IPS-18a (cell line): ENCODE measurements at regions not wholly inside any gene's neighbourhood (a gene's known extent, or its start where the extent isn't known, plus 50 kb on each side); places are given as distances from the start of the nearest gene placed in this dataset.

Experiments
- H3K27ac ChIP-seq: one replicate; pipeline ENCODE4 v1.5.1; 2013; ENCODE audit warnings: low read length
- H3K27me3 ChIP-seq: one replicate; pipeline ENCODE4 v1.6.1; 2013; ENCODE audit warnings: mild to moderate bottlenecking, low read length; ENCODE audit not compliant: control insufficient read depth, insufficient read depth
- H3K36me3 ChIP-seq: one replicate; pipeline ENCODE4 v1.6.1; 2013; ENCODE audit warnings: low read depth, low read length; ENCODE audit not compliant: control insufficient read depth
- H3K4me1 ChIP-seq: one replicate; pipeline ENCODE4 v1.6.1; 2013; ENCODE audit warnings: low read depth, low read length; ENCODE audit not compliant: control insufficient read depth
- H3K4me3 ChIP-seq: one replicate; pipeline ENCODE4 v1.5.1; 2013; ENCODE audit warnings: low read length
- H3K9ac ChIP-seq: one replicate; pipeline ENCODE4 v1.6.1; 2013; ENCODE audit warnings: mild to moderate bottlenecking, low read length, moderate library complexity
- H3K9me3 ChIP-seq: one replicate; pipeline ENCODE4 v1.6.1; 2013; ENCODE audit warnings: low read depth, low read length; ENCODE audit not compliant: control insufficient read depth

DNA sequence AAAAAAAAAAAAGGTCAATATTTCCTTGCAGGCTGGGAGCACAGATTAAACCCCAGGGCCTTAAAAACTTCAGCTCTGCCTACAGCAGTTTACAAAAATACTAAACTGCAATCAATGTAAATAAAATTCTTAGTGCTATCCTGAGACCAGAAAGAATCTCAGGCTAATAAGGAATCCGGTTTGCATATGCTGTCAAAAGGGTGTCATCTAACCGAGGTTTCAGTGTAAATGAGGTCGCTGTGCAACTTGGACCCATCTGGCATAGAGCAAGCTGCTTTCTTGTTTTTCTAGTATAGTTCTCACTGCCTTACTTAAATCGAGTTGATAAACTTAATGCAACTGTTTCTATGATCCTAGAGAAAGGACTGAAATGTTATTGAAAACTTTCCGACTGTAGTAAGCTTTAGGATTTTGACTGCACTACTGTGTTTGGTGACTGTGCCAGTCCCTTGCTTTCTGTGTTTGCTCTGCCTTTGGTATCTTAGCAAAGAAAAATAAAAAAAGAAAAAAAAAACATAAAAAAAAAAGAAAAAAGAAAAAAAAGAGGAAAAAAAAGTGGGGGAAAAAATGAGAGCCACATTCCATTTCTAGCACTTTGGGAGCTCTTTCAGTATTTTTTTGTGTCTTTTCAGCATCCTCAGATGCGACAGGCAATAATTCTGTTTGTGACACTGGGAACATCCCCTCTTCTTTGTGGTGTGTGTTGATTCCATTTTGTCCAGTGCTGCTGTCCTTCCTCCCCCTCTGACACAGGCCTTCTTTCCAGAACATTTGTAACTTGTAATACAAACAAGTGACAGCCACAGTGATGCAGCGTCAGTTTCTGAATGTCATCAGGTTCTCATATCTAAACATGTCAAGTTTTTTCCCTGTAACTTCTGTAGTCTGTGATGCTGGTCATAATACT is 340.5 kb downstream of the ZNF536 start:
- no peaks in the 10 kb centered on the region for H3K9me3 ChIP-seq
- no peak overlapping the region for H3K9ac ChIP-seq
- H3K27ac ChIP-seq = no peak overlapping the region
- no peaks in the 10 kb centered on the region for H3K36me3 ChIP-seq
- peaks cover 5% of the 10 kb centered on the region for H3K4me1 ChIP-seq
- H3K4me3 ChIP-seq = no peak overlapping the region
- no peaks in the 10 kb centered on the region for H3K27me3 ChIP-seq

DNA sequence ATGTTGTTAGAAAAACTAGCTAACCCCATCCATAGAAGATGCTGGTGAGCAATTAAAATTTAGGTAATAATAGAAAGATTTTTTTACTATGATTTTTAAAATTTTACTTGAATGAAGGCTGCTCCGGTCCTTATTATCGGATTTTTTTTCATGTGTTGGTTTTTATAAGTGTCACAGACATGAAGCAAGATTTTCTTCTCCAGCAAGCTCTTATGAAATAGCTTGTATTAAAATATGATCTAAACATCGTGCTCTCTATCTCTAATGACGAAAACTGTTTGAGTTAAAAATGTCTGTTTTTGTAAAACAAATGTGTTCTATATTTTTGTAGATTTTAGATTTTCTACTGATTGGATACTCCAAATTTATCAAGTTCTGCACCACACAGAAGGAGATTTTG is 339.6 kb downstream of the ZNF536 start:
- H3K4me1 ChIP-seq = peaks cover 5% of the 10 kb centered on the region
- no peaks in the 10 kb centered on the region for H3K27me3 ChIP-seq
- no peak overlapping the region for H3K9ac ChIP-seq
- H3K4me3 ChIP-seq = no peak overlapping the region
- H3K27ac ChIP-seq = no peak overlapping the region
- H3K9me3 ChIP-seq = no peaks in the 10 kb centered on the region
- no peaks in the 10 kb centered on the region for H3K36me3 ChIP-seq

DNA sequence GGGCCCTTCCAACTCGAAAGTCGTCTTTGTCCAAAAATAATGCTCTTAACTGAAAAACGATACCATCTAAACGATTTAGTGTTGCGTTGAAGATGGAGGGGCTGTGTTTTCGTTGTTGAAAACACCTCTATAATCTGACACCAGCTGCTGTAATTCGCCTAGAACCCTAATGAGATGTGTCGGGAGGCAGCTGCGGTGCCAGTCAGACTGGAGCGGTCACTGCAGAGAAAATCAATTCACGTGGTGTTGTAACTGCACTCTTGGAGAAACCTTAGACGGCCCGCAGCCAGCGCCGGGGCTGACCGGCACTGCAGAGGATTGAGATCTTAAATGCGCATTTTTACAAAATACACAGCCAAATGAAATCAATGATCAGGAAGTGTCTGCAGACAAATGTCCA is 339.1 kb downstream of the ZNF536 start:
- Histone ChIP-seq H3K4me1 (peaks cover 5% of the 10 kb centered on the region), H3K4me3 (no peak overlapping the region), H3K27ac (no peak overlapping the region), H3K9me3 (no peaks in the 10 kb centered on the region), H3K27me3 (no peaks in the 10 kb centered on the region), H3K9ac (no peak overlapping the region), H3K36me3 (no peaks in the 10 kb centered on the region)

DNA sequence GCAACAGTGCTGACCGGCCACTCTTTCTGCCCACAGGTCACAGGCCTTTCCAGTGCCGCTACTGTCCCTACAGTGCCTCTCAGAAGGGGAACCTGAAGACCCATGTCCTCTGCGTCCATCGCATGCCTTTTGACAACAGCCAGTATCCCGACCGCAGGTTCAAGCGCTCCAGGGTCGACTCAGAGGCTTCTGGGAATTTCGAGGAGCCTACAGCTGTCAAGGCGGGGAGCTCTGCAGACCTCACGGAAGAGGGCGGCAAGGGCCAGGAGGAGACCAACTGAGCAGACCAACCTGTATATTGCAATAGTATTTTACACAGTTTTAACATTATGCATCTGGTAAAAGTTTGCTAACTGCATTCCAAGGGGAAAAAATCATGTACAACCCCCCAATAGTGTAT is 338.5 kb downstream of the ZNF536 start:
- H3K4me3 ChIP-seq = no peak overlapping the region

DNA sequence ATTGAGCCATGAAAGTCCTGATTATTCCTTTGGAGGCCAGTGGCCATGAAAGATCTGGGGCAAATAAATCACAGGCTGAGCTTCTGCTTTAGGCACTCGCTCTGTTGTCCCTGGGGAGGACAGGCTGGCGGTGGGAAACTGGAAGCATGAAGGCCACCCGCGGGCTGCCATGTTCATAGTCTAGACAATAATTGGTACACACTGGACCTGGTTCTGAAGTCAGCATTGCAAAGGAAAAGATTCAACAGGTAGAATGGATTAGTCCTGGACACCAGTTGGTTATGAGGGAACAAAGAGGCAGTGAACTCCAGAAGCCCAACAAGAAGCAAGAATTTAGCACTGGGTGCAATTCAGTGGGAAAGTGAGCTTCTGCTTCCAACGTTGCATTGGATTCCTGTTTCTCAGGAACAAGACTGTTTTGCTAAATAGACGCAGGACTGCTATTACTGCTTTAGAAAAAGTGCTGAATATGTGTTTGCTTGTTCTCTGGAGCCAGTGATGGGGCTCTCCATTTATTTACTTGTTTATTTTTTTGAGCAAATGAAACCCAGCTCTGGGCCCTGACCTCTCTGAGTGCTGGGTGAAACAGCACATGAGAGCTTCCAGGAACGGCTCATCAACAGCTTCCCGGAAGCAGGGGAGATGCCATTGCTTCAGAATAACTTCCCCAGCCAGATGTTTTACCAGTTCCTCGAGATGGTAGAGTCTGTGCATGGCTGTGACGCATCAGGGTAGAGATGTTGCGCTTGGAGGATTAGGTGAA is 336.4 kb downstream of the ZNF536 start:
- H3K27me3 ChIP-seq = no peaks in the 10 kb centered on the region
- H3K4me1 ChIP-seq = peaks cover 5% of the 10 kb centered on the region
- H3K36me3 ChIP-seq = no peaks in the 10 kb centered on the region
- no peaks in the 10 kb centered on the region for H3K9me3 ChIP-seq
- H3K9ac ChIP-seq = no peak overlapping the region
- no peak overlapping the region for H3K27ac ChIP-seq
- H3K4me3 ChIP-seq = no peak overlapping the region

More for the DNA sequence above, 338.5 kb downstream of the ZNF536 start:
- H3K4me1 ChIP-seq = peaks cover 5% of the 10 kb centered on the region
- no peak overlapping the region for H3K27ac ChIP-seq
- no peak overlapping the region for H3K9ac ChIP-seq
- no peaks in the 10 kb centered on the region for H3K36me3 ChIP-seq
- H3K27me3 ChIP-seq = no peaks in the 10 kb centered on the region
- no peaks in the 10 kb centered on the region for H3K9me3 ChIP-seq

DNA sequence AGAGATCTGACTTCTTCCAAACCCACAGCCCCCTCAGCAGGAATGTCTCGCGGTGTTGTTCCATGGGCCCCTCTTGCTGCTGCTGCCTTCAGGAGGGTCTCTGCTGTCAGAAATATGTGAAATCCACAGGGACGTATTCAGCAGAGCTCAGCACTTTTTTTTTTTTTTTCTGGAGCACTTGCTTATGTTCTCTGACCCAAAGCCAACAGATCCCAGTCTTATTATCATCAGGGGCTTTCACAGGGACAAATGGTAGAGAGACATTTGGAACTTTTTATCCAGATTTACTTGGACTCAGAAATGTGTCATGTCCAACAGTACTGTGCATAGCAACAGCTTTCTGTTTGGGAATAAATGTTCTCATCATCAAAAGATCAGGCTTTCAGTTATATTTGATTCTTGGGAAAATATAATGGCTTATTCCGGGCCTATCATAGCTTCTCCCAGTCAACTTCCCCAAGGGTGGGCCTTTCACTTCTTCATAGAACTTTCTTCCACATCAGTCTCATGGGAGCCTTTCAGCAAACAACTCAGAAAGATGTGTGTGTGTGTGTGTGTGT is 332.7 kb downstream of the ZNF536 start:
- Histone ChIP-seq H3K4me1 (no peaks in the 10 kb centered on the region), H3K9me3 (no peaks in the 10 kb centered on the region), H3K36me3 (no peaks in the 10 kb centered on the region), H3K4me3 (no peak overlapping the region), H3K27ac (no peak overlapping the region), H3K27me3 (no peaks in the 10 kb centered on the region), H3K9ac (no peak overlapping the region)

DNA sequence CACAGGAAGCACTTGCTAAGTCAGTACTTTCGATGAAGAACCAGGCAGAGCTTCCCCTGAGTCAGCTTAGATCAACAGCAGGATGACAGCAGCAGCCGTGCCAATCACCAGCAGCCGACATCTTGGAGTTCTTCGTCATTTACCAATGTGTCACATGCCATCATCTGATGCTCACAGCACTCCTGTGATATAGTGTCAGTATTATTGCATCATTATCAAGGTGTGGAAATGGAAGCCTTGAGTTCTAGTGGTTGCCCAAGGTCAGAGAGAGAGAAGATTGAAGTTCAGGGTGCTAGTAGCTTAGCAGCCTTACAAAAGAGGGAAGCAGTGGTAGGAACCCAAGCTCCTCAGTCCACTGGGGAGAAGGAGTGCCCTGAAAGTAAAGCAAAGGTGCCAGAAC is 331.5 kb downstream of the ZNF536 start:
- Histone ChIP-seq H3K27me3 (no peaks in the 10 kb centered on the region), H3K9me3 (no peaks in the 10 kb centered on the region)

DNA sequence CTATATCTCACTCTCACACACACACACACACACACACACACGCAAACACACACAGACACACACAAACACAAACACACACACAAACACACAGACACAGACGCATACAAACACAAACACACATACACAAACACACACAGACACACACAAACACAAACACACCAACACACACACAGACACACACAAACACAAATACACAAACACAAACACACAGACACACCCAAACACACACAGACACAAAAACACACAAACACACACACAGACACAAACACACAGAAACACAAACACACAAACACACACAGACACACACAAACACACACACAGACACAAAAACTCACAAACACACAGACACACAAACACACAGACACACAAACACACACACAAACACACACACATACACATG is 329.0 kb downstream of the ZNF536 start:
- no peak overlapping the region for H3K4me3 ChIP-seq
- H3K36me3 ChIP-seq = no peaks in the 10 kb centered on the region
- peaks cover 2% of the 10 kb centered on the region for H3K4me1 ChIP-seq
- no peaks in the 10 kb centered on the region for H3K9me3 ChIP-seq
- H3K27ac ChIP-seq = no peak overlapping the region
- no peaks in the 10 kb centered on the region for H3K27me3 ChIP-seq
- no peak overlapping the region for H3K9ac ChIP-seq

More for the DNA sequence above, 331.5 kb downstream of the ZNF536 start:
- Histone ChIP-seq H3K4me1 (no peaks in the 10 kb centered on the region), H3K27ac (no peak overlapping the region), H3K36me3 (no peaks in the 10 kb centered on the region), H3K9ac (no peak overlapping the region), H3K4me3 (no peak overlapping the region)

DNA sequence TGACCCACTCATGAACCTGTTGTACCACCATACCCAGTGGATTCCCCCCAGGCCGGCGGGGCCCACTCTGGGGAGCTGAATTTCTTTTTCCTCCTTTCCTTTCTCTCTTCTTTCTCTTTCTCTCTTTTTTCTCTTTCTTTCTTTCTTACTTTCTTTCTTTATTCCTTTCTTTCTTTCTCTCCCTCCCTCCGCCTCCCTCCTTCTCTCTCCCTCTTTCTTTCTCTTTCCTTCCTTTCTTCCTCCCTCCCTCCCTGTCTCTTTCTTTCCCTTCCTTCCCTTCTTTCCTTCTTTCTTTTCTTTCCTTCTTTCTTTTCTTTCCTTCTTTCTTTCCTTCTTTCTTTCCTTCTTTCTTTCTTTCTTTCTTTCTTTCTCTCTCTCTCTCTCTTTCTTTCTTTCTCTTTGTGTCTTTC is 327.7 kb downstream of the ZNF536 start:
- Histone ChIP-seq H3K4me3 (no peak overlapping the region), H3K9me3 (no peaks in the 10 kb centered on the region), H3K36me3 (no peaks in the 10 kb centered on the region), H3K27me3 (no peaks in the 10 kb centered on the region), H3K27ac (no peak overlapping the region), H3K9ac (no peak overlapping the region), H3K4me1 (peaks cover 4% of the 10 kb centered on the region)

DNA sequence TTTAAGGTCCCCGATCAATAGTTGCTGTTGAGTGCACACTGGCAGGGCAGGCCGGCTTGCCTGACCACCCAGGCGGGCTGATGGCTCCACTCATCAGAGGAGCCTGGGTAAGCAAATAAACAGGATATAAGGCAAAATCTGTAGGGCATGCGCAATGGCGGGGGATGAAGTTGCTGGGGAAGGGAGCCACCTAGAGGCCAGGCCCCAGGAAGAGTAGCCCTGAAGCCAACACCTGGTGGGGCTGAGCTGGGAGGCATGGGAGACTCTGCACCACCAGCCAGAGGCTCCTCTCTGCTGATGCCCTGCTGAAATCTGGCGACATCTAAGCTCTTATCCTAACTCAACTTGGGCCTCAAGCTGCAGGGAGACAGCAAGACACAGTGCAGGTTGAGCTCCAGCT is 324.3 kb downstream of the ZNF536 start:
- Histone ChIP-seq H3K27ac (no peak overlapping the region), H3K36me3 (no peaks in the 10 kb centered on the region), H3K27me3 (no peaks in the 10 kb centered on the region), H3K9ac (no peak overlapping the region), H3K4me3 (no peak overlapping the region), H3K4me1 (peaks cover 16% of the 10 kb centered on the region), H3K9me3 (no peaks in the 10 kb centered on the region)

DNA sequence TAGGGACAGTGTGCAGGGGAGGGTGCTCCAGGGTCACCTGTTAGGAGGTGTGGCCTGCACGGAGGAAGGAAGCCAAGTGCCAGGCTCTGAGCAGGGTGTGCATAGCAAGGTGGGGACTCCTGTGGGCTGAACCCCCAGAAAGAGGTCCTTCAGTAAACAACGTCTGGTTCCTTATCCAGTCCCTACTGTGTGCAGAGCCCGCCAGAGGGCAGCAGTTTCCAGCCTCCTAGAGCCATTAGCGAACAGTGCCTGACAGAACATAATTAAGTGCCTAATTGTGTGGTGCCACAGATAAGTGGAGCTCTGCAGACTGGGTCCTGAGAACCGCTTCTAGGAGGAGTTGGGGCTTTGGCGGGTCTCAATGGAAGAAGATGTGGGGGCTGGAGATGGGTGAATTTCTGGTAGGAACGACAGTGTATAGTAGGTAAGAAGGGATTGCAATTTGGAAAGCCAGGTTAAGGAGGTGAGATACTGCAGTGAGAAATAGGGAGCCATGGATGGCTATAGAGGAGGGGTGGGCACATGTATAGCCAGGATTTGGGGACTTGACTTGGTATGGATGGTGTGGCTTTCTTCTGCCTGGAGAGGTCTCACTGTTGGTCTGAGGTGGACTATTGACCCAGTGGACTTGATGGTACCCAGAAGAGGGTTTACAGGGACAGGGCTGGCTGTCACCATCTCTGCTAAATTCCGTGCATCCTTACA is 323.1 kb downstream of the ZNF536 start:
- Histone ChIP-seq H3K36me3 (no peaks in the 10 kb centered on the region), H3K27me3 (no peaks in the 10 kb centered on the region), H3K9me3 (no peaks in the 10 kb centered on the region), H3K4me3 (no peak overlapping the region), H3K4me1 (peaks cover 26% of the 10 kb centered on the region), H3K27ac (no peak overlapping the region), H3K9ac (no peak overlapping the region)
